Adrenal gland (tissue), 5 donors: ENCODE measurements at regions not wholly inside any gene's neighbourhood (a gene's known extent, or its start where the extent isn't known, plus 50 kb on each side); places are given as distances from the start of the nearest gene placed in this dataset.
"Not testable (repeated sequence)": the region's sequence is repeated elsewhere in the genome, so short reads cannot be mapped to it uniquely, and the experiment has no call there.

ENCODE experiments used
- POLR2A ChIP-seq, 2 donors: fragments of 450-650 bp; IDR thresholded peaks; one replicate each; pipeline ENCODE4 v1.6.1; 2017; ENCODE audit warnings: antibody characterized with exemption in 2 of 2, mild to moderate bottlenecking in 2 of 2, moderate library complexity in 1 of 2
- TF ChIP-seq, protein P1 (sequence below), 6 experiments: fragments of 450-650 bp in 4 of 6; fragments of 200-600 bp in 2 of 6; sonication (generic) in 1 of 6; IDR thresholded peaks; 1 replicate in 5 of 6; 2 replicates in 1 of 6; pipeline versions ENCODE4 v1.5.1 to v1.8.0; 2016 to 2021; ENCODE audit warnings: antibody characterized with exemption in 6 of 6, mild to moderate bottlenecking in 2 of 6, moderate library complexity in 1 of 6
- donor health status: DM: no; HTN: no; CAD: no.

DNA sequence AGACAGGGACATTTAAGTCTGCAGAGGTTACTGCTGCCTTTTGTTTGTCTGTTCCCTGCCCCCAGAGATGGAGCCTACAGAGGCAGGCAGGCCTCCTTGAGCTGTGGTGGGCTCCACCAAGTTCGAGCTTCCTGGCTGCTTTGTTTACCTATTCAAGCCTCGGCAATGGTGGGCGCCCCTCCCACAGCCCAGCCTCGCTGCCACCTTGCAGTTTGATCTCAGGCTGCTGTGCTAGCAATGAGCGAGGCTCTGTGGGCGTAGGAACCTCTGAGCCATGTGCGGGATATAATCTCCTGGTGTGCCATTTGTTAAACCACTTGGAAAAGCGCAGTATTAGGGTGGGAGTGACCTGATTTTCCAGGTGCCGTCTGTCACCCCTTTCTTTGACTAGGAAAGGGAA lies 942.8 kb upstream of the CELF2 start:
- TF ChIP-seq, protein P1, sequence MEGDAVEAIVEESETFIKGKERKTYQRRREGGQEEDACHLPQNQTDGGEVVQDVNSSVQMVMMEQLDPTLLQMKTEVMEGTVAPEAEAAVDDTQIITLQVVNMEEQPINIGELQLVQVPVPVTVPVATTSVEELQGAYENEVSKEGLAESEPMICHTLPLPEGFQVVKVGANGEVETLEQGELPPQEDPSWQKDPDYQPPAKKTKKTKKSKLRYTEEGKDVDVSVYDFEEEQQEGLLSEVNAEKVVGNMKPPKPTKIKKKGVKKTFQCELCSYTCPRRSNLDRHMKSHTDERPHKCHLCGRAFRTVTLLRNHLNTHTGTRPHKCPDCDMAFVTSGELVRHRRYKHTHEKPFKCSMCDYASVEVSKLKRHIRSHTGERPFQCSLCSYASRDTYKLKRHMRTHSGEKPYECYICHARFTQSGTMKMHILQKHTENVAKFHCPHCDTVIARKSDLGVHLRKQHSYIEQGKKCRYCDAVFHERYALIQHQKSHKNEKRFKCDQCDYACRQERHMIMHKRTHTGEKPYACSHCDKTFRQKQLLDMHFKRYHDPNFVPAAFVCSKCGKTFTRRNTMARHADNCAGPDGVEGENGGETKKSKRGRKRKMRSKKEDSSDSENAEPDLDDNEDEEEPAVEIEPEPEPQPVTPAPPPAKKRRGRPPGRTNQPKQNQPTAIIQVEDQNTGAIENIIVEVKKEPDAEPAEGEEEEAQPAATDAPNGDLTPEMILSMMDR (IDR thresholded peaks at IDR 0.05): not testable (repeated sequence)
- not testable (repeated sequence) for TF ChIP-seq POLR2A (IDR thresholded peaks at IDR 0.05)
